ENCODE measurements at regions not wholly inside any gene's neighbourhood (a gene's known extent, or its start where the extent isn't known, plus 50 kb on each side); places are given as distances from the start of the nearest gene placed in this dataset.
"Not testable (repeated sequence)": the region's sequence is repeated elsewhere in the genome, so short reads cannot be mapped to it uniquely, and the experiment has no call there.

DNA sequence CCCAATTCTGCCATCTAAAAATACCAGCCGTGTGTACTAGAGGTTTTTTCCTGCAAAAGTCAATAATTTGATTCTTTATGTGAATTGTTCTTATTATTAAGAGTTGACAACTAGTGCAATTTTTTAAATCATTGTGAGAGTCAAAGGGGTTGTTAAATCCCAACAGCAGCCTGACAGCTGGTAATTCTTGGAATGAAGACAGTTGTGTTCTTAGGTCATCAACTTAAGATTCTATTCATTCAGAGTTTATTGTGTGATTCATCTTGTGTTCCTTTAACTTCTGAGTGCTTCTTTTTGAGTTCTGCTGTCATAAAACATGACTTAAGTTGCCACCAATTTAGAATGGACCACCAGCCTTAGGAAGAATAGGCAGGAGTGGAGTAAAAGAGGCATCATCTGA lies 329.0 kb downstream of the NAF1 start:
- H3K79me2 ChIP-seq (ENCODE audit: low read length), result no peaks in the 10 kb centered on the region
- H2AFZ ChIP-seq (ENCODE audit: low read length), result no peak overlapping the region
- DNase-seq, result no peak
- H3K4me3 ChIP-seq (ENCODE audit: low read length), result no peak overlapping the region
- H3K4me2 ChIP-seq (ENCODE audit: low read depth, low read length), result no peak overlapping the region
- no peaks in the 10 kb centered on the region for H3K9me3 ChIP-seq (replicated peaks; ENCODE audit: insufficient read depth, low read length)
- no peaks in the 10 kb centered on the region for H3K27me3 ChIP-seq (replicated peaks; ENCODE audit: insufficient read depth, low read length)
- no peaks in the 10 kb centered on the region for H3K4me1 ChIP-seq (ENCODE audit: low read length)
- H3K9ac ChIP-seq (ENCODE audit: low read length), result no peak overlapping the region
- H3F3A ChIP-seq (ENCODE audit: insufficient read depth, low read length), result no peaks in the 10 kb centered on the region
- H3K27ac ChIP-seq (ENCODE audit: low read length), result no peak overlapping the region
- H3K9me2 ChIP-seq (replicated peaks; ENCODE audit: insufficient read depth, low read length), result no peaks in the 10 kb centered on the region
- H3K36me3 ChIP-seq (replicated peaks; ENCODE audit: insufficient read depth, low read length), result no peaks in the 10 kb centered on the region
- no peaks in the 10 kb centered on the region for H4K20me1 ChIP-seq (ENCODE audit: insufficient read depth, low read length)
- TF ChIP-seq EZH2phosphoT487 (IDR thresholded peaks at IDR 0.05; ENCODE audit: low read length), result no peak
- no peak for TF ChIP-seq CTCF (IDR thresholded peaks at IDR 0.05; ENCODE audit: low read length)
- TF ChIP-seq EZH2 (optimal IDR thresholded peaks at IDR 0.05; ENCODE audit: low read depth, low read length), result no peak

DNA sequence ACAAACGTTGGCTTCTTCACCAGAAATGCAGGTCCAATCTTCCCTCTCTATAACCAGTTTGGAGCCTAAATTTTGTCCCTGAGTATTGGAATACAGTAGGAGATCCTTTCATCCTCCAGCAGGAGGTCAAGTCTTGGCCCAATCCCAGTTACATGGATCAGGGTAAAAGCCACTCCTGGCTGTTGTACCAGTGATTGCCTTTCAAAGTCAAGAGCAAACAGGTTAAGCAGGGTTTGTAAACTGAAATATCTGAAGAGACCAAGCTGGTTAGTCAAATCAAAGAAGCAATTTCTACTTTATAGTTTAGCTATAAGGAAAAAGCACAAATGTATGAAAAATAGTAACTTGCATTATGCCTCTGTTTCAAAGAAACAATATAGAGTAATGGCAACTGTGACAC lies 329.4 kb downstream of the NAF1 start:
- Histone ChIP-seq H3K27ac (ENCODE audit: low read length) (no peak overlapping the region), H3K79me2 (ENCODE audit: low read length) (no peaks in the 10 kb centered on the region), H3K27me3 (replicated peaks; ENCODE audit: insufficient read depth, low read length) (no peaks in the 10 kb centered on the region), H3K9ac (ENCODE audit: low read length) (no peak overlapping the region), H3K4me1 (ENCODE audit: low read length) (no peaks in the 10 kb centered on the region), H3F3A (ENCODE audit: insufficient read depth, low read length) (no peaks in the 10 kb centered on the region), H3K9me2 (replicated peaks; ENCODE audit: insufficient read depth, low read length) (no peaks in the 10 kb centered on the region), H3K9me3 (replicated peaks; ENCODE audit: insufficient read depth, low read length) (no peaks in the 10 kb centered on the region), H3K36me3 (replicated peaks; ENCODE audit: insufficient read depth, low read length) (no peaks in the 10 kb centered on the region), H3K4me2 (ENCODE audit: low read depth, low read length) (no peak overlapping the region), H4K20me1 (ENCODE audit: insufficient read depth, low read length) (no peaks in the 10 kb centered on the region), H2AFZ (ENCODE audit: low read length) (no peak overlapping the region), H3K4me3 (ENCODE audit: low read length) (no peak overlapping the region)
- TF ChIP-seq CTCF (IDR thresholded peaks at IDR 0.05; ENCODE audit: low read length) (no peak), EZH2 (optimal IDR thresholded peaks at IDR 0.05; ENCODE audit: low read depth, low read length) (no peak), EZH2phosphoT487 (IDR thresholded peaks at IDR 0.05; ENCODE audit: low read length) (no peak)
- no peak for DNase-seq

DNA sequence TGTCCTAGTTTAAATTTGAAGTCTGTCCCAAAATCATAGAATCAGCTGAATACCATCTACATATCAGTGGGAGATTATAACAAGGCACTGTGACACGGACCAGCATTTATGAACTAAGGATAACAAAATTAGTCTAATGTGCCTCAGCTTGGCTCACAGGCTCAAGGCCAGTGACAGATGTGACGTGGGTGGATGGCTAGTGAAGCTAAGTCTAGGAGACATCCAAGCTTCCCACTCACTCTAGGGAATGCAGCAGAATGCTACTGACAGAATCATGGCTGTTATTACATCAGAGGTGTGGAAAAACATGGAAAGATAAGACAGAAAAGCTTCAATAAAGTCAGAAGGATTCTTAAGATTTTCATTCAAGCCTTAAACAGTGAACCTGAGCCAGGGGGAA lies 329.9 kb downstream of the NAF1 start:
- Histone ChIP-seq H3K27me3 (replicated peaks; ENCODE audit: insufficient read depth, low read length) (no peaks in the 10 kb centered on the region), H2AFZ (ENCODE audit: low read length) (no peak overlapping the region), H3K27ac (ENCODE audit: low read length) (no peak overlapping the region), H3K9ac (ENCODE audit: low read length) (no peak overlapping the region), H3K36me3 (replicated peaks; ENCODE audit: insufficient read depth, low read length) (no peaks in the 10 kb centered on the region), H3K4me1 (ENCODE audit: low read length) (no peaks in the 10 kb centered on the region), H3K9me2 (replicated peaks; ENCODE audit: insufficient read depth, low read length) (no peaks in the 10 kb centered on the region), H4K20me1 (ENCODE audit: insufficient read depth, low read length) (no peaks in the 10 kb centered on the region), H3K4me2 (ENCODE audit: low read depth, low read length) (no peak overlapping the region), H3K4me3 (ENCODE audit: low read length) (no peak overlapping the region), H3K79me2 (ENCODE audit: low read length) (no peaks in the 10 kb centered on the region), H3F3A (ENCODE audit: insufficient read depth, low read length) (no peaks in the 10 kb centered on the region), H3K9me3 (replicated peaks; ENCODE audit: insufficient read depth, low read length) (no peaks in the 10 kb centered on the region)
- DNase-seq, result no peak
- TF ChIP-seq CTCF (IDR thresholded peaks at IDR 0.05; ENCODE audit: low read length) (no peak), EZH2phosphoT487 (IDR thresholded peaks at IDR 0.05; ENCODE audit: low read length) (no peak), EZH2 (optimal IDR thresholded peaks at IDR 0.05; ENCODE audit: low read depth, low read length) (no peak)

GRCh38 chr4:162836258-162836657 lies 330.4 kb downstream of the NAF1 start:
- not testable (repeated sequence) for H3K9me3 ChIP-seq (replicated peaks; ENCODE audit: insufficient read depth, low read length); H4K20me1 ChIP-seq (ENCODE audit: insufficient read depth, low read length); H3K27me3 ChIP-seq (replicated peaks; ENCODE audit: insufficient read depth, low read length); DNase-seq; H3K4me2 ChIP-seq (ENCODE audit: low read depth, low read length); H3K36me3 ChIP-seq (replicated peaks; ENCODE audit: insufficient read depth, low read length); H3K4me3 ChIP-seq (ENCODE audit: low read length); H3K9ac ChIP-seq (ENCODE audit: low read length); H3K79me2 ChIP-seq (ENCODE audit: low read length); H2AFZ ChIP-seq (ENCODE audit: low read length); H3K4me1 ChIP-seq (ENCODE audit: low read length); H3F3A ChIP-seq (ENCODE audit: insufficient read depth, low read length); H3K9me2 ChIP-seq (replicated peaks; ENCODE audit: insufficient read depth, low read length); H3K27ac ChIP-seq (ENCODE audit: low read length)
